DOHH2 (cell line): ENCODE measurements at regions not wholly inside any gene's neighbourhood (a gene's known extent, or its start where the extent isn't known, plus 50 kb on each side); places are given as distances from the start of the nearest gene placed in this dataset.

Source experiments
- EZH2phosphoT487 ChIP-seq: fragments of 200-600 bp; sonication (generic); IDR thresholded peaks from 2 replicates; pipeline ENCODE4 v1.6.1; 2017; ENCODE audit warnings: borderline replicate concordance, mild to moderate bottlenecking, antibody characterized with exemption, low read length, moderate library complexity, mixed read lengths
- TF ChIP-seq, protein P1 (sequence below): fragments of 200-600 bp; sonication (generic); IDR thresholded peaks from one replicate; pipeline ENCODE4 v1.5.1; 2014; ENCODE audit warnings: antibody characterized with exemption, mild to moderate bottlenecking, low read depth, low read length; ENCODE audit not compliant: poor library complexity, severe bottlenecking

DNA sequence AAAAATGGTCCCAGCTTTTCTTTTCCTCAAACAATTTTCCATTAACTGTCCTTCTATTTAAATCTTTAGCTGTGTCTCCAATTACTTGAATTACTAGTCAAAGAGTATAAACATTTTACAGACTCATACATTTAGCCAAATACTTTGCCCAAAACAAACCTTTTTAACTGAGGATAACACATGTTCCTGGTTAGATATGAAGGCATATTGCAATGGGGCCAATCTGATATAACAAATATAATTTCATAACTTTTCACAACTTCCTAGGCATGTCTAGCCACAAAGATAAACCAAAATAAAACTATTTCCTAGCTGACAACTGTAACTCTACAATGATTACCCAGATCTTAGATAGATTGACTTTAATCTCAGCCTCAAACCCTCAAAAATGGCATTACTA, 247.5 kb upstream of the ZNF521 start:
- TF ChIP-seq, protein P1, sequence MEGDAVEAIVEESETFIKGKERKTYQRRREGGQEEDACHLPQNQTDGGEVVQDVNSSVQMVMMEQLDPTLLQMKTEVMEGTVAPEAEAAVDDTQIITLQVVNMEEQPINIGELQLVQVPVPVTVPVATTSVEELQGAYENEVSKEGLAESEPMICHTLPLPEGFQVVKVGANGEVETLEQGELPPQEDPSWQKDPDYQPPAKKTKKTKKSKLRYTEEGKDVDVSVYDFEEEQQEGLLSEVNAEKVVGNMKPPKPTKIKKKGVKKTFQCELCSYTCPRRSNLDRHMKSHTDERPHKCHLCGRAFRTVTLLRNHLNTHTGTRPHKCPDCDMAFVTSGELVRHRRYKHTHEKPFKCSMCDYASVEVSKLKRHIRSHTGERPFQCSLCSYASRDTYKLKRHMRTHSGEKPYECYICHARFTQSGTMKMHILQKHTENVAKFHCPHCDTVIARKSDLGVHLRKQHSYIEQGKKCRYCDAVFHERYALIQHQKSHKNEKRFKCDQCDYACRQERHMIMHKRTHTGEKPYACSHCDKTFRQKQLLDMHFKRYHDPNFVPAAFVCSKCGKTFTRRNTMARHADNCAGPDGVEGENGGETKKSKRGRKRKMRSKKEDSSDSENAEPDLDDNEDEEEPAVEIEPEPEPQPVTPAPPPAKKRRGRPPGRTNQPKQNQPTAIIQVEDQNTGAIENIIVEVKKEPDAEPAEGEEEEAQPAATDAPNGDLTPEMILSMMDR = no peak
- no peak for TF ChIP-seq EZH2phosphoT487
